Amygdala (tissue), 56 donors: ENCODE measurements at regions not wholly inside any gene's neighbourhood (a gene's known extent, or its start where the extent isn't known, plus 50 kb on each side); places are given as distances from the start of the nearest gene placed in this dataset.

Source experiments
- DNase-seq, 56 donors: peaks; one replicate each; lab custom pipeline; 2025; lab: John Stamatoyannopoulos, UW

DNA sequence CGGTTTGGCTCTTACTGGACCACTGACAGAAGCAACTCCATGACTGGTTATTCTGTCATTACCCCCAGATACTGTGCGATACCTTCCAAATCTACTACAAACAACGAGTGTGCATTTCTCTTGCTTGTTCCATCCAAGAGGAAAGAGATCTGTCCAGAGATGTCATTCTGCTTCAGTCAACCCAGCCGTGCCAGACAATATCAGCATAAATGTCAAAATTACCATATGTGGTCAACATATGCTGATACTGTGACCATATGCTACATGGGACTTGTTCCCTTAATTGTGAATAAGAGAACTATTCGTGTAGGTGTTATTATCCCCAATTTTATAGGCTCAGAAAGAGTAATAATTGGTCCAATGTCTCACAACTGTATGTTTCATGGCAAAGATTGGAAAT lies 143.2 kb upstream of the PRSS1 start:
- no peak for DNase-seq

DNA sequence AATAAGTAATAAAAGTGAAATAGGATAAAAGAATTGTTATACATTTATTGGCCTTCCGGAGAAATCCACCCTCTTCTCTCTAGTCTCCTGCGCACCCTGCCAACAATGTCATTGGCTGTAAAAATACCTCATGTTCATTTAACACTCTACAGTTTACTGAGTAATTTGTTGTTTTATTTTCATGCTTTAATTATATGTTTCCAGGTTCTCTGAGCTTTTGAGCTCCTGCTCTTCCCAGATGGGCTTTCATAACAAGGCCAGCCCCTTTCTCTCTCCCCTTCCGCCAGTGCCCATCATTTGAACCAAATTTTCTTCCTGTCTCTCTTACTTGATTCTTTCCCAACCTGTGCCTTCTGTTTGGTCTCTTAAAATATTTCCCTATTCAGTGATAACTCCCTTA lies 144.6 kb upstream of the PRSS1 start:
- DNase-seq: no peak

DNA sequence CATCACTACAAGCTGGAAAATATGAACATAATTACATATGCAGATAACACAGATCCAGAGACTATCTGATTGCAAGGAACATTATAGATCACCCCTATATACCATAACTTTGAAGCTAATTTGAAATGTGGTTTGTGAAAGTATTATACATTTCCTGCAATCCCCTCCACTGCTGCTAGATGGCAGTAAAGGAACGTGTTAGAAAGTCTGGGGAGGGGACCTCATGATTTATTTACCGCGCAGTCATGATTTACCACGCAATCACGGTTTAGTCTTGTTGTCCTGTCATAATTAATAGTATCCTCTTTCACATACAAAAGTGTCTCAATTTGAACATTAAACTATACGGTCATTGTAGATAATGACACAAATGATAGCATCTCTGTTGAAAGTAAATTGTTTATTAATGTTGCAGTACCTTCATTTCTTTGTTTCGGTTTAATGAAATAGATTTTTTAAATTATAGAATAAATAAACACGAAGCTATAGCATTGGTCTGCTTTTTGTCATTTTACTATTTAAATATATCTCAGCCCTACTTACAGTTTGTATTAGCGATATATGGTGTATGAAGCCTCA lies 145.3 kb upstream of the PRSS1 start:
- peak in 5 of 56 donors; percentile 3 to 52 (median 16) for DNase-seq

DNA sequence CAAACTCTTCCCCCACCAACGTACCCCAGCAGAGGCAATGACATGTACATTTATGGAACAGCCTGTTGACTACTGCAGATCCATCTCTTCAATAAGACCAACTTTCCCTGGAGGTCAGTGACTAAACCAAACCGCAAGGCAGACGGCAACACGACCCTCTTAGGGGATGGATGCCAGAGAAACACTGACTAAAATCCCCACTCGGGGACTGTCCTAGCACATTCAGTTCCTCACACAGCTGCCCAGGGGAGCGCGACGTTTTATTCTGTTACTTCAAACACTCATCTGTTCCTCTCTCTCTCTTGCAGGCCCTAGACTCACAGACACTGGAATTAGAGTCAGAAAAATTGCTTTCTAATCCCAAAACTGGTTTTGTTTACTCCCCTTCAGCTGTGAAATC lies 146.5 kb upstream of the PRSS1 start:
- DNase-seq: no peak

DNA sequence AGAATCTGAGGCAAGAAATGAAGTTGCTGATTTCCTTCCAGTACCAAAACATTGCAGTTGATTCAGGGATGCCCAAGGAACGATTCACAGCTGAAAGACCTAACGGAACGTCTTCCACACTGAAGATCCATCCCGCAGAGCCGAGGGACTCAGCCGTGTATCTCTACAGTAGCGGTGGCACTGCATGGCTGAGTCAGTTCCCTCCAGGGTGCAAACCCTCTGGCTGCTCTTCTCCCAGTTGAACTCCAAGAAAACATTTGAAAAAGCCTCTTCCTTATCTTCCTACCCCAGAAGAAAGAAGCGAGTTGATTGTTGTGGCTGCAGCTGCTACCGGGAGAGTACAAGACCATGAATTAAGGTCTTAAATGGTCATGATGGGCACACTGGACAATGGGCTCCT lies 147.1 kb upstream of the PRSS1 start:
- DNase-seq: no peak

DNA sequence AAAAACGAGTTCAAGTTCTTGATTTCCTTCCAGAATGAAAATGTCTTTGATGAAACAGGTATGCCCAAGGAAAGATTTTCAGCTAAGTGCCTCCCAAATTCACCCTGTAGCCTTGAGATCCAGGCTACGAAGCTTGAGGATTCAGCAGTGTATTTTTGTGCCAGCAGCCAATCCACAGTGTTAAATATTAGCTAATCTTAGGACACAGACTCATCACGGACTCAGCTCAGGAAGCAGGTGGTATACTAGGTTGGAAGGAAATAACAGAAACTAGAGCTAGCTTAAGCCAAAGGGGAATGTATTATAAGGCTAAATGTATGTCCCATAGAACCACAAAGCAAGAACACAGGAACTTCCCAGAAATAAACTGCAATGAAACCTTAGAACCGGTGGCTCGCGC lies 151.0 kb upstream of the PRSS1 start:
- no peak for DNase-seq

DNA sequence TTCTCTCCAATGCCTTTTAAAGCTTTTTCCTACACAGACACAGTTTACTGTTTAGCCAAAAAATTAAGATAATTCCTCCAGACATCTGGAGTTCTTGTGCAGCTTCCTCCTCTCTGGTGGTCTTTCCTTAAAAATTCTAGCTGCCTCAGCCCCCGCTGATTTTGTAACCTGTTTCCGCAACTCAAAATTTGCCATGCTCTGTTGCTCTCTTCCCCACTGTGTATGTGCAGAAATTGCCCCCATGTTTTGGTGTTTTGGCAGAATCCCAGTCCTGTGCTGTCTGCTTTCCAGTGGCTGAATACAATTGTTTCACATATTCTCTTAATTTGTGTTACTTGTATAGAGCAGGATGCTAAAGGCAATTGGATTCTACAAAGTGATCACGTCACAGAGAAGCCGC lies 151.7 kb upstream of the PRSS1 start:
- DNase-seq: no peak

DNA sequence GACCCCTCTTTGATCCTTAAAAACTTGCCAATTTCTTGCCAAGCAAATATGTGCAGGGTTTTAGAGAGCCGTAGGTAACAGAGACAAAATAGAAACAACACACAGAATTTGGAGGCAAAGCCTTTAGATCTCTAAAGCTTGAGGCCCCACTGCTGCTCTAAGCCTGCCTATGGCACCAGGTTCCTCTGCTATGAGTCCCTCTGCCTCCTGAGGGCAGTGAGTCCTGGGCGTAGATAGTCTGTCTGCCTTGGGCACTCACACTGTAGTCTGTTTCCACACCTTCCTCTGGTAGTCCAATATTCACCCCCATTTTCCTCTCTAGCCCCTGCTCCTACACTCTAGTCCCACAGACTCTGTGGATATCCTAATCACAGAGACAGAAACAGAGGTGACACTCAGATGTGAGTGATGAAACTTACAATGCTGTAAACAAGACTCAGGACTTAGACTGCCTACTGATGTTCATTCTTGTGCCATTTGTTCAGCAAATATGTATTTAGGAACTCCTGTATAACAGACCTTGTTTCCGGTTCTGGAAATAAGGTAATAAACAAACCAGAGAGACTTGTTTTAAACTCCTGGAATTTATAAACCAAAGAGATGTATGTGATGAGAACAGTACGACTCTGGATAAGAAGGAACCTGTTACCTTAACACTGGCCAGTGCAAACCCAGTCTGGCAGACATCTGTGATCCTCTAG lies 153.3 kb upstream of the PRSS1 start:
- DNase-seq: no peak

DNA sequence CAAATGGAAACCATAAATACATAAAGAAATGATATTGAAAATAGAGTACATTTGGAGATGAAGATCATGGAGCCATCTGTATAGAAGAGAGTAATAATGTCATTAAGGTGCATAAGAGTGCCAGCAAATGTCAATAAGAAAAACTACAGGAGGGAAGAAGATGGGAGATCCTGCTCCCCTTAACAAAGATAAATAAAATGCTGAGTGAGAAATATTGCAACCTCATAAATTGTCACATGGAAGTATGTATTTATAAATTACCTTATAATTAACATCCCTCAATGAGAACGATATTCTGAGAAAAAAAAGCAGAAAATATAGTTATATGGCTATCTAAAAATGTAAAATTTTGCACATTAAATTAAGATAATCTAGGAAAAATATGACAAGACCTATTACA lies 155.2 kb upstream of the PRSS1 start:
- DNase-seq: no peak

DNA sequence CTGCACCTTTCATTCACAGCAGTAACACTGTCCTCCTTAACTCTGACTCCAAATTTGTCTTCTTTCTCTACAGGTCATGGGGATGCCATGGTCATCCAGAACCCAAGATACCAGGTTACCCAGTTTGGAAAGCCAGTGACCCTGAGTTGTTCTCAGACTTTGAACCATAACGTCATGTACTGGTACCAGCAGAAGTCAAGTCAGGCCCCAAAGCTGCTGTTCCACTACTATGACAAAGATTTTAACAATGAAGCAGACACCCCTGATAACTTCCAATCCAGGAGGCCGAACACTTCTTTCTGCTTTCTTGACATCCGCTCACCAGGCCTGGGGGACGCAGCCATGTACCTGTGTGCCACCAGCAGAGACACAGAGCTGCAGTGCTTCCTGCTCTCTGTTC lies 156.2 kb upstream of the PRSS1 start:
- no peak for DNase-seq

DNA sequence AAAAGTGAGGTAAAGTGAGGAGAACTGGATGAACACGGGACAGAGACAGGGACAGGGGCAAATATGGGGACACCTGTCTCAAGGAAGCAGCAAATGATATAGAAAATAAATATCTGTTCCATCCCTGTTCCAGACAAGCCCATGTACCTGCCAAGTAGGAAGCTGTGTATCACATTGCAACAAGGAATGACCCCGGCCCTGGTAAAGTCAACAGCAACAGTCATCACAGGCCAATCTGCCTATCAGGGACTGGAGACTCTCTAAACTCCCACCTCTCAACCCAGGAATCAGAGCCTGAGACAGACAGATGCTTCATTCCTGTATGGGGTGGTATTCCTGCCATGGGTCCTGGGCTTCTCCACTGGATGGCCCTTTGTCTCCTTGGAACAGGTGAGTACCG lies 156.6 kb upstream of the PRSS1 start:
- no peak for DNase-seq

DNA sequence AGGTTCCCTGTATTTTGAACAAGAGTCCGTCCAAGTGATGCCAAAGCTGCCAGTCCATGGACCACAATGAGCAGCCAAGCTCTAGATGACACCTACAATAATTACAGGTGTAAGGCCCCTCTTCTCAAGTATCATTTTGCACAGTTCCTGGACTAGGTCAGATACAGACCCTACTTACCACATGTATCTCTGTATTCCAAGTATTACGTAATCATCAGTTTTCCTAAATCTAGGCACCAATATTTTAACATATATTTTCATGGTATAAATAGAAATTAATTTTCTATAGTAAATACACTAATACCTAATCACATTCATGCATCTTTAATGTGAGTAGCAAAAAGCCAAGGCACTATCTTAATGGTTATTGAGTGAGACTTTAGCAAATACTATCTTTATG lies 157.0 kb upstream of the PRSS1 start:
- DNase-seq: no peak

DNA sequence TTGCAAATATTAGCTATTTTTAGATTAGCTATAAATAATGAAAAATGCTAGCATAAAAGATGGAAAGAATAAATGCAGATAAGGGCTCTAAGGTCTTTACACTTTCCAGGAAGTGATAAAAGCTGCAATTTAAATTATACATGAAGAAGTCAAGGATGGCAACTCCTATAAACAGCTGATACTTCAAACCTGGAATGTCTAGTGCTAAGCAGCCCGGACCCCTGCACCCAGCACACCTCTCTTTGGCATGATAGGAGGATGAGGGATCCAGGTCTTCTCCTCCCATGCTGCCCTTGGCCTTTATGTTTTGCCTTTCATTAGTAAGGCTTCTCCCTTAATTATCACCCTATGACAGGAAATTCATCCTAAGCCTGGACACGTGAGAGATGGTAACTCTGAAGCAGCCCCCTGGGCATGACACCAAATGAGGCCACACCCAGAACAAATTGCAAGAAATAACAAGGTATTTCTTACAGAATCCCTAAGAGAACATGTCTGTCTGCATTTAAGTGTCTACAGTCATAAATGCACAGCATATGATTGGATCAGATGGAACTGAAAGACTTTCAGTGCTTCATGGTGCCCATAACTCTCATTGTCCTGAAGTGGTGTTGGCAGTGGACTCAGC lies 158.3 kb upstream of the PRSS1 start:
- no peak for DNase-seq

DNA sequence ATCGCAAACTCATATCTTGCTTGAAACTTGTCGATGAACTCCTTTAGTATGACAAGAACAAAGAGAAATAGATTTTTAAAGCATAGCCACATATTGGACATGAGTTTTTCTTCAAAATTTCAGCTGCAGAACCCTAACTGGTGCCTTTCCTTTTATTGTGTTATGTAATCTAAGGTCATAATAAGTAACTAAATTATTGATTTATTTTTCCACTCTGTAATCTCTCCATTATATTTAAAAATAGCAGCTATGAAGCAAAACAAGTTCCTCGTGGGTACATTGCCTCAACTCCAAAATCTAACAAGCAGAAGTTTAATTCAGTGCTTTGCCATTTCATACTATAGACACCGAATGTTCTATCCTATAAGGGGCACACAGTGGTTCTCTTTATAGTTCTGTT lies 159.2 kb upstream of the PRSS1 start:
- DNase-seq: no peak

DNA sequence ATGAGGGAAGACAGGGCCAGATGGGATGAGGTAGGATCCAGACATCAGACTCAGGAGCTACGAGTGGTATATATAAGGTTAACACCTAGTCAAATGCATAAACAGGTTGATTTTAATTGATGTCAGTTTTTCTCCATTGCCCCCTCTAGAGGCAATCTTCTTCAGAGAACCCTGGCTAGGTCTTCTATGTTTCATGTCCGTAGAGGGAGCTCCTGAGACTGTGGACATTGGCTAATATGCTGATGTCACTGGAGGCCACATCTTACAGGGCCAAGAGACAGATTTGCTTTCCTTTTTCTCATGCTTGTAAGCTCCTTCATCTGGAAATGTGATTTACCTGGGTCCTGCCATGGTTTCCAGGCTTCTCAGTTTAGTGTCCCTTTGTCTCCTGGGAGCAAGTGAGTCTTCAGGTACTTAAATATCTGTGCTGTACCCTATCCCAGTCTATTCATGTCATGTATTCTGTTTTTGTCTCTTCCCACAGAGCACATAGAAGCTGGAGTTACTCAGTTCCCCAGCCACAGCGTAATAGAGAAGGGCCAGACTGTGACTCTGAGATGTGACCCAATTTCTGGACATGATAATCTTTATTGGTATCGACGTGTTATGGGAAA lies 161.6 kb upstream of the PRSS1 start:
- DNase-seq: no peak

DNA sequence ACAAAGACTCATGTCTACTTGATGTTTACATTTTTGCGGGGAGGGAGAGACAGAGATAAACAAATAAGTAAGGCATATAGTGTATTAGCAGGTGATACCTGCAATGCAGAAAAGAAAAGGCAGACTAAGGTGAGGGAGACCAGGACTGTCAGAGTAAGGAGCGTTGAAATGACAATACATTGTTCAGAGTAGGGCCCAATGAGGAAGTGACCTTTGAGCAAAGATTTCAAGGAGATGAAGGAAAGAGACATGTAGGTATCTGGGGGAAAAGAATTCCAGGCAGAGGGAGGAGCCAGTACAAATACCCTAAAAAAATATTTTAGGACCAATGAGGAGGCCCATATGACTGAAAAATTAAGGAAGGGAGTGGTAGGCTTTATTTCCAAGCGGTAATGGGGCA lies 162.7 kb upstream of the PRSS1 start:
- DNase-seq: no peak

DNA sequence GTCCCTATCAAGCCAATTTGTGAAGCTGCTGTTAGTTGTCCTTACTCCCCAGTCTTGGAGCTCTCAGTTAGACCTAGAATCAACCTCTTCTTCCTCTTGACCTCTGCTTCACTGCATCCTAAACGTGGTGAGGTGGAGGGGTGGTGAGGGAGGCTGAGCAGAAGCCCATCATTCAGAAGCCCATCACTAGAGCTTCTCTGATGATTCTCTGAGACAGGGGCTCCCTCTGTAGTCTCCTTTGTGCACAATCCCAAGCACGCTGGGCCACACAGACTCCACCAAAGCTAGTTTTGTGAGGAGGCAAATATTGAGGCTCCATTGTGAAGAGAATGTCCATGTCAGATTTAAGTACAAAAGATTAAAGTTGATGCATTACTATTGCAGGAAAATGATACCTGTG lies 163.8 kb upstream of the PRSS1 start:
- no peak for DNase-seq

DNA sequence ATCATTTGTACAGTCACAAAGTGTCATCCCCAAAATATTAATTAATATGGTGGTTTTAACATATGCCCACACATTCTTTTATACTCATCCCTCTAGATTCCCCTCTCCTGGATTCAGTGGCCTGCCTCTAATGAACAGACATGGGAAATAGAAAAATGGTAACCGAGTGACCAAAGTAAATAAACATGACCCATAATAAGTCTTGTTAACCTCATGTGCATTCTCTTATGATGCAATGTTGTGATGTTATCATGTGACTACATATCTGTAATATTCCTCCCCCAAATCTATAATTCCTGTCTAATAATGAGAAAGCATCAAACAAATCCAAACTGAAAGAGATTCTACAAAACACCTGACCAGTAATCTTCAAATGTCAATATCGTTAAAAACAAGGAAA lies 164.5 kb upstream of the PRSS1 start:
- no peak for DNase-seq

DNA sequence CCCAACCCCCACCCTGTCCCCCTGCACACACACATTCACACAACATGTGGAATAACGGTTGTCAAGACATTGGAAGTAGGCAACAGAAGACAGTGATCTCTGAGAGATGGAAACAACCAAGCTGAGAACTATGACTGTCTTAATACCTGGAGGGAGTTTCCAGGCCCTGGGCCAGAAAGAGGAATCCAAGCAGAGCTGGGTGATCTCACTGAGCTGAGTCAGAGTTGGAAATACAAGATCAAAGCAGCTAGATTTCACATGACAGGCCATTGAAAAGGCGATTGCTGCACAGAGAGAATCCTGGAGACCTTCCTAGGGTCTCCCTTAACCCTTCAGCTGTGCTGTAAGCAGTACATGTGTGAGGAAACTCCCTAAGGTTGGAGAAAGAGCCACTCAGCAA lies 165.8 kb upstream of the PRSS1 start:
- no peak for DNase-seq

DNA sequence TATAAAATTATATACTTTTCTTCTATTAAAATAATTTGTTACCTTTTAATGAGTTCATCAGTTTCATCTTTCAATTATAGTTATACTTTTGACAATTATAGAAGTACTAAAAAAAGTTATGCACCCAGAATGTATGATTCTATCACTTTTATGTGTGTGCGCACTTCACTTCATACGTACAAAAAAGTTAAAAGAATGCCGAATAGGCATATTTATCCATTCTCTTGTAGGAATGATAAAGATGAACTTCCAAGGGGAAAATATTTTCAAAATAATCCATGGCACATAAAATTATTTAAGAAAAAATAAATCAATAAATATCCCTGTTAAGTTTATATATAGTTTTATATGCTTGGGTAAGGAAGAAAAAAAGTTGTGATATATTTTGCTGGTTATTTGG lies 166.9 kb upstream of the PRSS1 start:
- no peak for DNase-seq

DNA sequence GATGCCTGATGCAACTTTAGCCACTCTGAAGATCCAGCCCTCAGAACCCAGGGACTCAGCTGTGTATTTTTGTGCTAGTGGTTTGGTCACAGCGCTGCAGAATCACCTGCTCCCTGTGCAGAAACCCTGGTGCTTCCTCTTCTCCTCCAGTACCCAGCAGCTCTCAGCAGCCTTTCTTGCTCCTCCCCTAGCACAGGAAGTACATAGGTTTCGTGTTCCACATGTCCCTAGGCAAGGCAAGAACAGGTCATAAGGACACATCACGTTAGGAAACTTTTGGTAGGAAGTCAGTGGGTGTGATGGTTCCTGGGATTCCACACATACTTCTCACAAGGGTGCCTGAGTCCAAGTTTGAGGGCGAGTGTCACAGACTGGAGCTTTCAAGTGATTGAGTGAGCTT lies 167.9 kb upstream of the PRSS1 start:
- no peak for DNase-seq

DNA sequence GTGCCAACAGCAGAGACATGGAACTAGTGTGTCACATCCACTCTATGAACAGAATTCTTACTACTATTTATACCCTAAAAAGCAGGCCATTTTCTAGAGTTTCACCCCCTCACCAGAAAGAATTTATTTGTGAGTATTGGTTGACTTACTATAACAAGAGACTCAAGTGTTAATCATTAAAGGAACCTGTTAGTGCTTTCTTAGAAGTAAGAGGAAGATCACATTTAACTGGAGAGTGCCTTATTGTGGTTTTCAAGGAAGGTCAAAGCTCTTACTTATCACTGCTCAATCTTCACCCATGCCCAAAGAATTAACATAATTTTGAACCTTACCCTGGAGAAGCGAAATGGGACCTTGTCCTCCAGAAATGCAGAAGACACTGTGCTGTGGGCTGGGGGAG lies 169.3 kb upstream of the PRSS1 start:
- DNase-seq: no peak
